ENCODE measurements at regions not wholly inside any gene's neighbourhood (a gene's known extent, or its start where the extent isn't known, plus 50 kb on each side); places are given as distances from the start of the nearest gene placed in this dataset.

DNA sequence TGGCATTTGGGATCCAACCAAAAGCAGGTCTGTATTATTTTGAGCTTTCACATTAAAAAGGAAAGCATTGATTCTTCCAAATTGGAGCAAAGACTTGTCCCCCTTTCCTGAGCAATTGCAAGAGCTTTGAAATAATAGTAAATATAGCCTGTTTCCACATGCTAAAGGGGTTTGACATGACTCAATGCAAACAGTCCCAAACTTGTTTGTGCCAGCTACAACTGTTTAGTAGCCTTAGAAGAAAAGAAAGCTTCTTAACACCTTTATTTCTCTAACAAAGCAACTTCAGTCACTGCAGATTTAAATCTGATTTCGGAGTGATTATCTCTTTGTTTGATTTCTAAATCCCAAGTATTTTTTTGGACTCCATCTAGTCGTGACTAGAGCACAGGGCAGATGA lies 180.2 kb downstream of the SEMA6D start:
- no peak for TF ChIP-seq POLR2A (IDR thresholded peaks at IDR 0.05)
- TF ChIP-seq, protein P1, sequence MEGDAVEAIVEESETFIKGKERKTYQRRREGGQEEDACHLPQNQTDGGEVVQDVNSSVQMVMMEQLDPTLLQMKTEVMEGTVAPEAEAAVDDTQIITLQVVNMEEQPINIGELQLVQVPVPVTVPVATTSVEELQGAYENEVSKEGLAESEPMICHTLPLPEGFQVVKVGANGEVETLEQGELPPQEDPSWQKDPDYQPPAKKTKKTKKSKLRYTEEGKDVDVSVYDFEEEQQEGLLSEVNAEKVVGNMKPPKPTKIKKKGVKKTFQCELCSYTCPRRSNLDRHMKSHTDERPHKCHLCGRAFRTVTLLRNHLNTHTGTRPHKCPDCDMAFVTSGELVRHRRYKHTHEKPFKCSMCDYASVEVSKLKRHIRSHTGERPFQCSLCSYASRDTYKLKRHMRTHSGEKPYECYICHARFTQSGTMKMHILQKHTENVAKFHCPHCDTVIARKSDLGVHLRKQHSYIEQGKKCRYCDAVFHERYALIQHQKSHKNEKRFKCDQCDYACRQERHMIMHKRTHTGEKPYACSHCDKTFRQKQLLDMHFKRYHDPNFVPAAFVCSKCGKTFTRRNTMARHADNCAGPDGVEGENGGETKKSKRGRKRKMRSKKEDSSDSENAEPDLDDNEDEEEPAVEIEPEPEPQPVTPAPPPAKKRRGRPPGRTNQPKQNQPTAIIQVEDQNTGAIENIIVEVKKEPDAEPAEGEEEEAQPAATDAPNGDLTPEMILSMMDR (IDR thresholded peaks at IDR 0.05): no peak
- no peak for TF ChIP-seq EP300 (IDR thresholded peaks at IDR 0.05)
